Fibroblast of lung (primary cell): ENCODE measurements at regions not wholly inside any gene's neighbourhood (a gene's known extent, or its start where the extent isn't known, plus 50 kb on each side); places are given as distances from the start of the nearest gene placed in this dataset.

ENCODE experiments used
- DNase-seq, 2 donors: peaks; one replicate each; pipeline versions ENCODE4 v3.0.0 to v3.0.0-alpha.2; 2010; ENCODE audit warnings: low read depth in 2 of 2
- H2AFZ ChIP-seq: 2 replicates; pipeline ENCODE4 v1.5.1; 2012; ENCODE audit warnings: low read length, control low read depth, inconsistent platforms
- H3K27ac ChIP-seq: 2 replicates; pipeline ENCODE4 v1.5.1; 2011; ENCODE audit warnings: low read length, control low read depth; ENCODE audit not compliant: insufficient read depth
- H3K27me3 ChIP-seq: 2 replicates; pipeline ENCODE4 v1.5.1; 2011; ENCODE audit warnings: mild to moderate bottlenecking, low read length; ENCODE audit not compliant: control insufficient read depth, insufficient read depth
- H3K36me3 ChIP-seq: 2 replicates; pipeline ENCODE4 v1.5.1; 2011; ENCODE audit warnings: low read length; ENCODE audit not compliant: control insufficient read depth, insufficient read depth
- H3K4me1 ChIP-seq: 2 replicates; pipeline ENCODE4 v1.5.1; 2011; ENCODE audit warnings: low read length; ENCODE audit not compliant: control insufficient read depth, insufficient read depth; ENCODE audit errors: extremely low read depth
- H3K4me2 ChIP-seq: 2 replicates; pipeline ENCODE4 v1.5.1; 2011; ENCODE audit warnings: low read length, control low read depth; ENCODE audit not compliant: insufficient read depth; ENCODE audit errors: extremely low read depth
- H3K4me3 ChIP-seq, 4 experiments: fragments of 200-600 bp in 1 of 4; sonication (generic) in 1 of 4; replicated peaks in 1 of 4; 2 replicates each; pipeline ENCODE4 v1.5.1; 2011 to 2016; ENCODE audit warnings: low read length in 4 of 4, low read depth in 3 of 4, mild to moderate bottlenecking in 3 of 4, control low read depth in 2 of 4, inconsistent platforms in 1 of 4, mixed read lengths in 1 of 4; ENCODE audit not compliant: insufficient read depth in 1 of 4; ENCODE audit errors: control extremely low read depth in 1 of 4
- H3K79me2 ChIP-seq: 2 replicates; pipeline ENCODE4 v1.5.1; 2012; ENCODE audit warnings: mild to moderate bottlenecking, low read length, inconsistent platforms; ENCODE audit not compliant: control insufficient read depth, insufficient read depth
- H3K9ac ChIP-seq: 2 replicates; pipeline ENCODE4 v1.5.1; 2011; ENCODE audit warnings: mild to moderate bottlenecking, low read length, control low read depth; ENCODE audit not compliant: insufficient read depth
- H3K9me3 ChIP-seq: 2 replicates; pipeline ENCODE4 v1.5.1; 2012; ENCODE audit warnings: low read depth, low read length; ENCODE audit not compliant: control insufficient read depth, insufficient read depth
- H4K20me1 ChIP-seq: 2 replicates; pipeline ENCODE4 v1.5.1; 2011; ENCODE audit warnings: low read length; ENCODE audit not compliant: control insufficient read depth, insufficient read depth; ENCODE audit errors: extremely low read depth
- EZH2 ChIP-seq: IDR thresholded peaks from 2 replicates; pipeline ENCODE4 v1.5.1; 2012; ENCODE audit warnings: low read length, control low read depth, mild to moderate bottlenecking; ENCODE audit errors: missing control alignments
- TF ChIP-seq, protein P1 (sequence below), 2 donors: IDR thresholded peaks in 1 of 2; conservative IDR thresholded peaks in 1 of 2; 1 replicate in 1 of 2; 2 replicates in 1 of 2; pipeline ENCODE4 v1.5.1; 2011 to 2012; ENCODE audit warnings: low read length in 2 of 2, control low read depth in 1 of 2, inconsistent platforms in 1 of 2, low read depth in 1 of 2, mild to moderate bottlenecking in 1 of 2

DNA sequence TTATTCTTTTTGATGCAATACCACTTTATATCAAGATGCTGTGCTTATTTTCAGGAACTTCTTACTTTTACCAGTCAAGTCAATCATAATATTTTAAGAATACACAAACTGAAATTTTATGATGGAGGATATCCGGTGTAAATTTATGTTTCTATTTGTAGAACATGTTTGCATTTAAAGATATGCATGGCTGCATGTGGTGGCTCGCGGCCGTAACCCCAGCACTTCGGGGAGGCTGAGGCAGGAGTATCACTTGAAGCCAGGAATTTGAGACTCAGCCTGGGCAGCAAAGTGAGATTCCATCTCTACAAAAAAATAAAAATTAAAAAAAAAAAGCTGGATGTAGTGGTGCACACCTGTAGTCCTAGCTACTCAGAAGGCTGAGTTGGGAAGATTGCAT lies 73.5 kb upstream of the ALDH1A1 start:
- no peak overlapping the region for H3K4me3 ChIP-seq
- H2AFZ ChIP-seq = no peak overlapping the region
- H3K9ac ChIP-seq = no peak overlapping the region
- no peaks in the 10 kb centered on the region for H3K27me3 ChIP-seq
- no peaks in the 10 kb centered on the region for H3K79me2 ChIP-seq
- H3K36me3 ChIP-seq = no peaks in the 10 kb centered on the region
- no peaks in the 10 kb centered on the region for H3K4me1 ChIP-seq
- no peak overlapping the region for H3K27ac ChIP-seq
- no peak overlapping the region for H3K4me2 ChIP-seq
- DNase-seq = no peak
- no peaks in the 10 kb centered on the region for H3K9me3 ChIP-seq
- no peaks in the 10 kb centered on the region for H4K20me1 ChIP-seq
- TF ChIP-seq EZH2 = no peak

DNA sequence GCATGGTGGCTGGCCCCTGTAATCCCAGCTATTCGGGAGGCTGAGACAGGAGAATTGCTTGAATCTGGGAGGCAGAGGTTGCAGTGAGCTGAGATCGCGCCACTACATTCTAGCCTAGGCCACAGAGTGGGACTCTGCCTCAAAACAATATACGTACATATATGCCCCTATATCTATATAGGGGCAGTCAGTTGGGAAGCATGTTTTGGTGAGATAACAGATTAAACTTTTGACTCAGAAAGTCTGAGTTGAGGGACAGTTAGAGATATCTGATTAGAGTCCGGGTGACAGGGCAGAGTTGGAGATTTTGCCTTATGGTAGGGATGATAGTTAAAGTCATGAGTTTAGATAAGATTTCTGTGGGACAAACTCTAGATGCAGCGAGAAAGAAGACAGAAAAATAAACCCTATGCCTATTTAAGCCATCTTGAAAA lies 71.8 kb upstream of the ALDH1A1 start:
- TF ChIP-seq EZH2 = no peak
- TF ChIP-seq, protein P1, sequence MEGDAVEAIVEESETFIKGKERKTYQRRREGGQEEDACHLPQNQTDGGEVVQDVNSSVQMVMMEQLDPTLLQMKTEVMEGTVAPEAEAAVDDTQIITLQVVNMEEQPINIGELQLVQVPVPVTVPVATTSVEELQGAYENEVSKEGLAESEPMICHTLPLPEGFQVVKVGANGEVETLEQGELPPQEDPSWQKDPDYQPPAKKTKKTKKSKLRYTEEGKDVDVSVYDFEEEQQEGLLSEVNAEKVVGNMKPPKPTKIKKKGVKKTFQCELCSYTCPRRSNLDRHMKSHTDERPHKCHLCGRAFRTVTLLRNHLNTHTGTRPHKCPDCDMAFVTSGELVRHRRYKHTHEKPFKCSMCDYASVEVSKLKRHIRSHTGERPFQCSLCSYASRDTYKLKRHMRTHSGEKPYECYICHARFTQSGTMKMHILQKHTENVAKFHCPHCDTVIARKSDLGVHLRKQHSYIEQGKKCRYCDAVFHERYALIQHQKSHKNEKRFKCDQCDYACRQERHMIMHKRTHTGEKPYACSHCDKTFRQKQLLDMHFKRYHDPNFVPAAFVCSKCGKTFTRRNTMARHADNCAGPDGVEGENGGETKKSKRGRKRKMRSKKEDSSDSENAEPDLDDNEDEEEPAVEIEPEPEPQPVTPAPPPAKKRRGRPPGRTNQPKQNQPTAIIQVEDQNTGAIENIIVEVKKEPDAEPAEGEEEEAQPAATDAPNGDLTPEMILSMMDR (conservative IDR thresholded peaks at IDR 0.05 in 1 of 2, IDR thresholded peaks at IDR 0.05 in 1 of 2; ENCODE audit: low read depth in 1 of 2, low read length in 2 of 2) = no peak
- no peaks in the 10 kb centered on the region for H3K36me3 ChIP-seq
- no peaks in the 10 kb centered on the region for H3K27me3 ChIP-seq
- H3K4me3 ChIP-seq = no peak overlapping the region
- H2AFZ ChIP-seq = no peak overlapping the region
- no peak overlapping the region for H3K4me2 ChIP-seq
- H3K4me1 ChIP-seq = no peaks in the 10 kb centered on the region
- H4K20me1 ChIP-seq = no peaks in the 10 kb centered on the region
- H3K9me3 ChIP-seq = no peaks in the 10 kb centered on the region
- H3K9ac ChIP-seq = no peak overlapping the region
- no peaks in the 10 kb centered on the region for H3K79me2 ChIP-seq
- H3K27ac ChIP-seq = no peak overlapping the region
- no peak for DNase-seq

DNA sequence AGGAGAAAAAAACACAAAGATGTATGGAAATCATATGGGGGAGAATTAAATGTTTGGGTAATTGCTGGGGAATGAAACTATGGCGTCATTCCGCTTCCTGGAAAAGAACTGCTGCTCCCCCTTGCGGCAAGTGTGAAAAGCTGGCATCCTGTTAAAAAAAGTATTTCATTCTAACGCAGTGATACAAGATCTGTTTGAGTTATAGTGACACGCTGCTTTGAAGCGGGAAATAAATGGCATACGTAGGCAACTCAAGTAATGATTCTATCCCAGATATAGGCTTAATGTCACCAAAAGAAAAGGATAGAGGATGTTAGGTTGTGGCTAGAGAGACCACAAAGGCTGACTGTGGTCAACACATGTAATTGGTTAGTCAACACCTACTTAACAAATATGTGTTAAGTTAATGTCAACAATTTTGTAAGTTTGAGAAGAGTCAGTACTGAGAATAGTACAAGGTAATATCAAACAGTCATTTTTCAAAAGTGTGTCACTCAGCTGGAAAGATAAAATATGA lies 70.2 kb upstream of the ALDH1A1 start:
- no peak overlapping the region for H3K4me3 ChIP-seq
- no peaks in the 10 kb centered on the region for H3K36me3 ChIP-seq
- H3K79me2 ChIP-seq = no peaks in the 10 kb centered on the region
- peak; percentile 62 to 81 for DNase-seq
- no peaks in the 10 kb centered on the region for H3K27me3 ChIP-seq
- no peaks in the 10 kb centered on the region for H3K9me3 ChIP-seq
- no peak overlapping the region for H3K27ac ChIP-seq
- no peak overlapping the region for H3K9ac ChIP-seq
- no peaks in the 10 kb centered on the region for H3K4me1 ChIP-seq
- H2AFZ ChIP-seq = peak overlapping the region; percentile 78
- H4K20me1 ChIP-seq = no peaks in the 10 kb centered on the region
- no peak for TF ChIP-seq EZH2
- TF ChIP-seq, protein P1 (conservative IDR thresholded peaks at IDR 0.05 in 1 of 2, IDR thresholded peaks at IDR 0.05 in 1 of 2; ENCODE audit: low read depth in 1 of 2, low read length in 2 of 2) = peak; percentile 83 to 91
- peak overlapping the region; percentile 67 for H3K4me2 ChIP-seq
